Tibial artery (tissue), 4 donors: ENCODE measurements at regions not wholly inside any gene's neighbourhood (a gene's known extent, or its start where the extent isn't known, plus 50 kb on each side); places are given as distances from the start of the nearest gene placed in this dataset.

Experiments used
- DNase-seq, 2 donors: peaks; one replicate each; pipeline ENCODE4 v3.0.0-alpha.2; 2019
- H3K27ac ChIP-seq, 2 donors: fragments of 200-600 bp; sonication (generic) in 1 of 2; 1 replicate in 1 of 2; 2 replicates in 1 of 2; pipeline ENCODE4 v1.5.1; 2018 to 2019; ENCODE audit warnings: mild to moderate bottlenecking in 1 of 2
- H3K27me3 ChIP-seq, 2 donors: fragments of 200-600 bp; sonication (generic) in 1 of 2; one replicate each; pipeline versions ENCODE4 v1.5.1 to v1.6.0; 2016 to 2019
- H3K36me3 ChIP-seq, 3 donors: fragments of 200-600 bp; sonication (generic) in 2 of 3; one replicate each; pipeline ENCODE4 v1.5.1; 2016 to 2019; ENCODE audit warnings: mild to moderate bottlenecking in 2 of 3
- H3K4me1 ChIP-seq, 4 donors: fragments of 200-600 bp; sonication (generic) in 2 of 4; 1 replicate in 3 of 4; 2 replicates in 1 of 4; pipeline ENCODE4 v1.5.1; 2016 to 2019
- H3K4me3 ChIP-seq, 2 donors: fragments of 200-600 bp; sonication (generic) in 1 of 2; 1 replicate in 1 of 2; 2 replicates in 1 of 2; pipeline ENCODE4 v1.5.1; 2018 to 2019; ENCODE audit warnings: mild to moderate bottlenecking in 2 of 2
- H3K9me3 ChIP-seq, 3 donors: fragments of 200-600 bp; sonication (generic) in 1 of 3; one replicate each; pipeline ENCODE4 v1.5.1; 2016 to 2019
- CTCF ChIP-seq, 2 experiments: fragments of 200-600 bp in 1 of 2; fragments of 450-650 bp in 1 of 2; IDR thresholded peaks; one replicate each; pipeline ENCODE4 v1.5.1; 2017 to 2019; ENCODE audit warnings: antibody characterized with exemption in 2 of 2, mild to moderate bottlenecking in 1 of 2, moderate library complexity in 1 of 2
- intact Hi-C: fragments of 100-400 bp; cut with DNase I; formaldehyde crosslinking; loops from one replicate; pipeline ENCODE4 v1.15.0; 2023; ENCODE audit warnings: low total_unique reads

DNA sequence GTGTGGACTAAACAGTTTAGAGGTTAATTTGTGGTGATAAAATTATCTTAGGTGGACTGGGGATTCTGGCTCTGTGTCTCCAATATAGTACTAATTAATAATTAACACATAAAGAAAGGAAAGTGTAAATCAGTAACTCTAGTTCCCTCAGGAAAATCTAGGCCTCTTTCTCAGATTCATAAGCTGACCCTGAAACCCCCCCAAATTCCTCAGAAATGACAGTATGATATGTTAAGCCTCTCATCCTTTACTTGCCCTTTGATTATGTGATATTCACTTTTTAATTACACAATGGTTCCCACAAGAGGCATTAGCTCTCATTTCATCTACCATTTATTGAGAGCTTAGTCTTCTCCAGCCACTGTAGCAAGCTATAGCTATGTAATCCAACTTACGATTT is 636.2 kb upstream of the SEMA6A start:
- Histone ChIP-seq H3K27ac (no peak overlapping the region), H3K36me3 (no peaks in the 10 kb centered on the region), H3K4me1 (no peaks in the 10 kb centered on the region), H3K4me3 (no peak overlapping the region), H3K9me3 (no peaks in the 10 kb centered on the region), H3K27me3 (no peaks in the 10 kb centered on the region)
- intact Hi-C loops, result no loop called here
- DNase-seq, result no peak
- TF ChIP-seq CTCF (IDR thresholded peaks at IDR 0.05), result no peak

GRCh38 chr5:117209479-117209878 is 634.9 kb upstream of the SEMA6A start:
- Histone ChIP-seq H3K4me1 (no peaks in the 10 kb centered on the region), H3K27ac (no peak overlapping the region), H3K36me3 (no peaks in the 10 kb centered on the region), H3K27me3 (no peaks in the 10 kb centered on the region), H3K9me3 (no peaks in the 10 kb centered on the region), H3K4me3 (no peak overlapping the region)
- intact Hi-C loops, result no loop called here
- TF ChIP-seq CTCF (IDR thresholded peaks at IDR 0.05), result no peak
- DNase-seq, result no peak

- Histone ChIP-seq H3K4me1 (no peaks in the 10 kb centered on the region), H3K9me3 (no peaks in the 10 kb centered on the region), H3K27ac (no peak overlapping the region), H3K4me3 (no peak overlapping the region), H3K27me3 (no peaks in the 10 kb centered on the region), H3K36me3 (no peaks in the 10 kb centered on the region)
- intact Hi-C loops, result no loop called here
- no peak for TF ChIP-seq CTCF (IDR thresholded peaks at IDR 0.05)
- DNase-seq, result no peak
These were observed 632.6 kb upstream of the SEMA6A start for GRCh38 chr5:117207088-117207668.

DNA sequence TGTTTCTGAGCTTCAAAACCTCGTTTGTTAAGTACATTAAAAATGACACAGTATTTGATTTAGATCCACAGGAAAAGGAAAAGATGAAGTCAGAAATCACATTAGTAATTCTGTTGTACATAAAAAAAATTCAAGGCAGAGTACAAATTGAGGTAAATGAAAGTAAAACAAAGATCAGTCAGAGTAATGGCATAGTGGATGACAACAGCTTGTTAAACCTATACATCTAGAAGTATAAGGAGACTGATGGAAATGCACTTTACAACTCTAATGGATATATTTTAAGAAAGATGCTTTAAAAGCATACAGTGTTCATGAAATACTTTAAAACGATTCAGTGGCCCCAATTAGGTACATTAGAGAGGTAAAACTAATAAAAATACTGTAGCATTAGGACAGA is 631.3 kb upstream of the SEMA6A start:
- Histone ChIP-seq H3K4me1 (no peaks in the 10 kb centered on the region), H3K9me3 (no peaks in the 10 kb centered on the region), H3K36me3 (no peaks in the 10 kb centered on the region), H3K4me3 (no peak overlapping the region), H3K27ac (no peak overlapping the region), H3K27me3 (no peaks in the 10 kb centered on the region)
- DNase-seq, result no peak
- intact Hi-C loops, result no loop called here
- no peak for TF ChIP-seq CTCF (IDR thresholded peaks at IDR 0.05)

GRCh38 chr5:117204926-117205869 is 630.6 kb upstream of the SEMA6A start:
- no peak for DNase-seq
- no peaks in the 10 kb centered on the region for H3K36me3 ChIP-seq
- H3K4me1 ChIP-seq, result no peaks in the 10 kb centered on the region
- no peak overlapping the region for H3K27ac ChIP-seq
- no peak for TF ChIP-seq CTCF (IDR thresholded peaks at IDR 0.05)
- no peaks in the 10 kb centered on the region for H3K27me3 ChIP-seq
- no peaks in the 10 kb centered on the region for H3K9me3 ChIP-seq
- no peak overlapping the region for H3K4me3 ChIP-seq
- intact Hi-C loops, result no loop called here
